Smooth muscle cell (in vitro differentiated cells): ENCODE measurements at regions not wholly inside any gene's neighbourhood (a gene's known extent, or its start where the extent isn't known, plus 50 kb on each side); places are given as distances from the start of the nearest gene placed in this dataset.
"Not testable (repeated sequence)": the region's sequence is repeated elsewhere in the genome, so short reads cannot be mapped to it uniquely, and the experiment has no call there.

Experiments
- DNase-seq: peaks from one replicate; lab custom pipeline; 2025; ENCODE audit not compliant: unreplicated experiment; lab: John Stamatoyannopoulos, UW
- H2AFZ ChIP-seq: fragments of 200-600 bp; sonication (generic); 2 replicates; pipeline ENCODE4 v1.6.0; 2016; ENCODE audit warnings: antibody characterized with exemption, low read depth, mild to moderate bottlenecking
- H3F3A ChIP-seq: fragments of 200-600 bp; sonication (generic); 2 replicates; pipeline ENCODE4 v1.6.0; 2017; ENCODE audit warnings: antibody characterized with exemption, low read depth
- H3K27ac ChIP-seq: fragments of 200-600 bp; sonication (generic); 2 replicates; pipeline ENCODE4 v1.5.1; 2016; ENCODE audit warnings: low read depth, mild to moderate bottlenecking
- H3K27me3 ChIP-seq: fragments of 200-600 bp; sonication (generic); 2 replicates; pipeline ENCODE4 v1.6.1; 2016; ENCODE audit warnings: low read depth, mild to moderate bottlenecking
- H3K36me3 ChIP-seq: fragments of 200-600 bp; sonication (generic); 2 replicates; pipeline ENCODE4 v1.5.1; 2016; ENCODE audit warnings: low read depth
- H3K4me1 ChIP-seq: fragments of 200-600 bp; sonication (generic); 2 replicates; pipeline ENCODE4 v1.5.1; 2016; ENCODE audit warnings: low read depth
- H3K4me2 ChIP-seq: fragments of 200-600 bp; sonication (generic); 2 replicates; pipeline ENCODE4 v1.6.0; 2016; ENCODE audit warnings: mild to moderate bottlenecking
- H3K4me3 ChIP-seq: fragments of 200-600 bp; sonication (generic); 2 replicates; pipeline ENCODE4 v1.5.1; 2016; ENCODE audit warnings: mild to moderate bottlenecking
- H3K79me2 ChIP-seq: fragments of 200-600 bp; sonication (generic); 2 replicates; pipeline ENCODE4 v1.6.0; 2016; ENCODE audit warnings: low read depth, mild to moderate bottlenecking
- H3K9ac ChIP-seq: fragments of 200-600 bp; sonication (generic); 2 replicates; pipeline ENCODE4 v1.6.0; 2016; ENCODE audit warnings: low read depth
- H3K9me3 ChIP-seq: fragments of 200-600 bp; sonication (generic); replicated peaks from 2 replicates; pipeline ENCODE4 v1.5.1; 2016; ENCODE audit warnings: low read depth
- H4K20me1 ChIP-seq: fragments of 200-600 bp; sonication (generic); 2 replicates; pipeline ENCODE4 v1.6.0; 2016; ENCODE audit warnings: low read depth
- CTCF ChIP-seq: fragments of 200-600 bp; sonication (generic); IDR thresholded peaks from 2 replicates; pipeline ENCODE4 v1.5.1; 2017; ENCODE audit warnings: borderline replicate concordance, mild to moderate bottlenecking, antibody characterized with exemption; ENCODE audit not compliant: insufficient read depth, poor library complexity, severe bottlenecking
- WGBS: methylation state at CpG from one replicate; pipeline ENCODE4 v1.1.7; 2016; ENCODE audit warnings: low lambda C conversion rate; 5-methylcytosine and 5-hydroxymethylcytosine counted together

GRCh38 chr3:16707260-16707659, 102.0 kb upstream of the DAZL start:
- no peaks in the 10 kb centered on the region for H3K27me3 ChIP-seq
- H2AFZ ChIP-seq, result no peak overlapping the region
- no peaks in the 10 kb centered on the region for H3K79me2 ChIP-seq
- DNase-seq, result no peak
- H3F3A ChIP-seq, result no peaks in the 10 kb centered on the region
- no peak overlapping the region for H3K4me2 ChIP-seq
- no peak for TF ChIP-seq CTCF
- no peaks in the 10 kb centered on the region for H4K20me1 ChIP-seq
- H3K9ac ChIP-seq, result no peak overlapping the region
- H3K9me3 ChIP-seq, result no peaks in the 10 kb centered on the region
- H3K36me3 ChIP-seq, result no peaks in the 10 kb centered on the region
- WGBS, result 69% methylated on average over 4 of the region's 4 CpGs
- H3K4me1 ChIP-seq, result no peaks in the 10 kb centered on the region
- no peak overlapping the region for H3K27ac ChIP-seq
- H3K4me3 ChIP-seq, result no peak overlapping the region

DNA sequence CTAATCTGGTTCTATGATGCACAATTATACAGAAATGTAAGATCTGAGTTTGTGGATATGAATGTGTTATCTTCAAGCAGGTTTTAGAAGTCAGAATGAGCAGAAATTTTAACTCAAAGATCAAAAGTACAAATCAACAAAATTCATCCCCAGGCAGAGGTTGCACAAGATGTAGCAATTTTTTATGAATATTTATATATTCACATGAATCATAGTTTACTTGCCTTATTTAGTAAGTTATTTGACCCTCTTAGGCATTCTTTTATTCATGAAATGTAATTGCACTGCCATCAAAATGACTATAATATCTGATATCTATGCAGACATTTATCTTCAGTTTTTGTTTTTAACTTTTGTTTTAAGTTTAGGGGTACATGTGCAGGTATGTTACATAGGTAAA, 103.1 kb upstream of the DAZL start:
- no peaks in the 10 kb centered on the region for H3K4me1 ChIP-seq
- TF ChIP-seq CTCF, result no peak
- H3K79me2 ChIP-seq, result no peaks in the 10 kb centered on the region
- no peak overlapping the region for H3K4me2 ChIP-seq
- H3F3A ChIP-seq, result no peaks in the 10 kb centered on the region
- H4K20me1 ChIP-seq, result no peaks in the 10 kb centered on the region
- H3K27me3 ChIP-seq, result no peaks in the 10 kb centered on the region
- no peak overlapping the region for H3K27ac ChIP-seq
- no peak for DNase-seq
- no peaks in the 10 kb centered on the region for H3K36me3 ChIP-seq
- no peaks in the 10 kb centered on the region for H3K9me3 ChIP-seq
- H3K4me3 ChIP-seq, result no peak overlapping the region
- H2AFZ ChIP-seq, result no peak overlapping the region
- no peak overlapping the region for H3K9ac ChIP-seq

GRCh38 chr3:16711691-16712090, 106.5 kb upstream of the DAZL start:
- not testable (repeated sequence) for H3K4me2 ChIP-seq, H3K79me2 ChIP-seq, H4K20me1 ChIP-seq, H2AFZ ChIP-seq, DNase-seq, H3K9ac ChIP-seq, H3K36me3 ChIP-seq, H3K9me3 ChIP-seq, H3F3A ChIP-seq, H3K27ac ChIP-seq, H3K4me3 ChIP-seq, H3K27me3 ChIP-seq, H3K4me1 ChIP-seq
- 73% methylated on average over 1 of the region's 1 CpG for WGBS

DNA sequence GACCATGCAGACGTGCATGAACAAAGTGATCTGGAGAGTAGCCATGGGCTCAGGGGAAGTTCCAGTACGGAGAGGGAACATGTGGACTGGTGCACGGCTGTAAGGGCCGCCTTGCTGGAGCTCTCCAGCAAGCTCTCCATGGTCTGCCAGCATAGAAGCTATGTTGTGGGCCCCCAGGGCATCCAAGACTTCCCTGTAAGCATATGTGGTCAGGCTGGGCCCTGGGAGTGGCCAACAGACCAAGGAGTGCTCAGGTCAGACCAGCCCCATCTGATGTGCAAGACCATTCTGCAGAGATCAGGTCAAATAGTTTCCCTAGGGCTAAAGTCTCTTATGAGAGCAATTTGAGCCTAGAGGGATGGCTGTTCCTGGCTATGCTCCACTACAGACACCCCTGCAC, 110.1 kb upstream of the DAZL start:
- Histone ChIP-seq H3F3A (no peaks in the 10 kb centered on the region), H3K79me2 (no peaks in the 10 kb centered on the region), H3K4me3 (no peak overlapping the region), H3K4me2 (no peak overlapping the region), H3K27me3 (no peaks in the 10 kb centered on the region), H3K9ac (no peak overlapping the region), H3K27ac (no peak overlapping the region), H3K9me3 (no peaks in the 10 kb centered on the region), H2AFZ (no peak overlapping the region), H3K4me1 (no peaks in the 10 kb centered on the region), H4K20me1 (no peaks in the 10 kb centered on the region), H3K36me3 (no peaks in the 10 kb centered on the region)
- 94% methylated on average over 4 of the region's 4 CpGs for WGBS
- DNase-seq, result no peak
- TF ChIP-seq CTCF, result no peak
